ENCODE measurements at regions not wholly inside any gene's neighbourhood (a gene's known extent, or its start where the extent isn't known, plus 50 kb on each side); places are given as distances from the start of the nearest gene placed in this dataset.

GRCh38 chr17:36727052-36727451, 125.7 kb downstream of the MRM1 start:
- no peak for TF ChIP-seq ZFP30 (CRISPR knock-in tag; IDR thresholded peaks at IDR 0.05)
- TF ChIP-seq ARNTL (CRISPR knock-in tag; IDR thresholded peaks at IDR 0.05; ENCODE audit: borderline replicate concordance, low read depth), result no peak
- TF ChIP-seq POU6F1 (CRISPR knock-in tag; IDR thresholded peaks at IDR 0.05; ENCODE audit: borderline replicate concordance, low read depth), result no peak
- TF ChIP-seq ZC3H10 (CRISPR knock-in tag; IDR thresholded peaks at IDR 0.05), result no peak
- TF ChIP-seq OSR1 (CRISPR knock-in tag; IDR thresholded peaks at IDR 0.05), result no peak
- TF ChIP-seq SNAI2 (CRISPR knock-in tag; IDR thresholded peaks at IDR 0.05), result no peak
